ENCODE measurements at regions not wholly inside any gene's neighbourhood (a gene's known extent, or its start where the extent isn't known, plus 50 kb on each side); places are given as distances from the start of the nearest gene placed in this dataset.

DNA sequence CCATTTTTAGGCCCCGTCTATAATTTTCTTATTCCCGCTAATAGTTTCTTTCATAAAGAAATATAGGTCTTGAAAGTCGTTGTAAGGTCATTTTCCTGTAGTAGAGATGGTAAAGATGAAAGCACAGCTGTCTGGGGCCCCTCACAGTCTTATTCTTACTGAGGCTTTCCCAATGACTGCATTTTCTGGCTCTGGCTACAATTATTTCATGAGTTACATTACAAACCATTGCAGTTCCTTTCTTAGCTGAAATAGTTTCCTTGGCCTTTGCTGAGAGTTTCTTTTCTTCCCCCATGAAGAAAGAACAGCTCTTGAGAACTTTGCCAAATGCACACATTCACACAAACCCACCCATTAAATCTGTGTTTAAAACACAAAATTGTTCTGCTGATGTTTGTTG is 113.0 kb downstream of the DYRK2 start:
- TF ChIP-seq CTCF (IDR thresholded peaks at IDR 0.05; ENCODE audit: low read depth, low read length) (no peak), MYC (IDR thresholded peaks at IDR 0.05; ENCODE audit: low read depth, low read length) (no peak), POLR2A (IDR thresholded peaks at IDR 0.05; ENCODE audit: extremely low read depth, insufficient read length) (no peak)
- TF ChIP-seq, protein P1, sequence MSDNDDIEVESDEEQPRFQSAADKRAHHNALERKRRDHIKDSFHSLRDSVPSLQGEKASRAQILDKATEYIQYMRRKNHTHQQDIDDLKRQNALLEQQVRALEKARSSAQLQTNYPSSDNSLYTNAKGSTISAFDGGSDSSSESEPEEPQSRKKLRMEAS (IDR thresholded peaks at IDR 0.05; ENCODE audit: low read depth, low read length): no peak
- DNase-seq (ENCODE audit: low read depth): no peak
- H3K4me3 ChIP-seq (ENCODE audit: low read depth, low read length): no peak overlapping the region

GRCh38 chr12:67764055-67764454 is 115.5 kb downstream of the DYRK2 start:
- no peak for DNase-seq (ENCODE audit: low read depth)
- no peak overlapping the region for H3K4me3 ChIP-seq (ENCODE audit: low read depth, low read length)
- no peak for TF ChIP-seq MYC (IDR thresholded peaks at IDR 0.05; ENCODE audit: low read depth, low read length)
- no peak for TF ChIP-seq CTCF (IDR thresholded peaks at IDR 0.05; ENCODE audit: low read depth, low read length)
- TF ChIP-seq POLR2A (IDR thresholded peaks at IDR 0.05; ENCODE audit: extremely low read depth, insufficient read length): no peak
- TF ChIP-seq, protein P1 (IDR thresholded peaks at IDR 0.05; ENCODE audit: low read depth, low read length): no peak

DNA sequence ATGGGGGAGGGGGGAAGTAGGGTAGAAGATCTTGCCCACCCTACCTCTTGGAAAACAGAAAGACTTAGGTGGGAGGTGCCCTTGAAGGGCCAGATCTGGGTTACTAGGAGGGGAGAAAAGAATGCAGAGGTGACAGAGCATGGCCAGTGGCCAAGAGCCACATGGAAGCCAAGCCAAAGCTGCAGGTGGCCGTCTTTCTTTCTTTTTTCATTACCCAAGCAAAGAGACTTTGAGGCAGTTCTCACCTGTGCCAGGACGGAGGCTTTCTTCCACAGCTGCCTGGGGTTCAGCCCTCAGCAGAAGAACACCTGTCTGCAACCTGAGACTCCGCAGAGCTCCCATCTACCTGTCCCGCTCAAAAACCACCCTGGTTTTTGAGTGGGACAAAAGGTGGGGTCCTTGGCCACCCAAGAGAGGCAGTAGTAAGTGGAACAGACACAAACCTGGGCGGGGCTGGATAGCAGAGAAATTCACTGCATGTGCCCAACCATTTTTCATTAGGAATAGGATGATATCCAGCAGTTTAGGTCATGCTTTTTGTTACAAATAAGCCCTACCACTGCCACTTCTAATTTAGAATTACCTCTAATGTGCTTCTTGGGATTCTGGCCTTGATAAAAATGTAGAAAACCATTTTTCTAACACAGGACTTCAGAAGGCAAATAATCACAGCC is 116.5 kb downstream of the DYRK2 start:
- TF ChIP-seq, protein P1 (IDR thresholded peaks at IDR 0.05; ENCODE audit: low read depth, low read length): no peak
- no peak for TF ChIP-seq CTCF (IDR thresholded peaks at IDR 0.05; ENCODE audit: low read depth, low read length)
- TF ChIP-seq MYC (IDR thresholded peaks at IDR 0.05; ENCODE audit: low read depth, low read length): no peak
- no peak overlapping the region for H3K4me3 ChIP-seq (ENCODE audit: low read depth, low read length)
- no peak for DNase-seq (ENCODE audit: low read depth)

DNA sequence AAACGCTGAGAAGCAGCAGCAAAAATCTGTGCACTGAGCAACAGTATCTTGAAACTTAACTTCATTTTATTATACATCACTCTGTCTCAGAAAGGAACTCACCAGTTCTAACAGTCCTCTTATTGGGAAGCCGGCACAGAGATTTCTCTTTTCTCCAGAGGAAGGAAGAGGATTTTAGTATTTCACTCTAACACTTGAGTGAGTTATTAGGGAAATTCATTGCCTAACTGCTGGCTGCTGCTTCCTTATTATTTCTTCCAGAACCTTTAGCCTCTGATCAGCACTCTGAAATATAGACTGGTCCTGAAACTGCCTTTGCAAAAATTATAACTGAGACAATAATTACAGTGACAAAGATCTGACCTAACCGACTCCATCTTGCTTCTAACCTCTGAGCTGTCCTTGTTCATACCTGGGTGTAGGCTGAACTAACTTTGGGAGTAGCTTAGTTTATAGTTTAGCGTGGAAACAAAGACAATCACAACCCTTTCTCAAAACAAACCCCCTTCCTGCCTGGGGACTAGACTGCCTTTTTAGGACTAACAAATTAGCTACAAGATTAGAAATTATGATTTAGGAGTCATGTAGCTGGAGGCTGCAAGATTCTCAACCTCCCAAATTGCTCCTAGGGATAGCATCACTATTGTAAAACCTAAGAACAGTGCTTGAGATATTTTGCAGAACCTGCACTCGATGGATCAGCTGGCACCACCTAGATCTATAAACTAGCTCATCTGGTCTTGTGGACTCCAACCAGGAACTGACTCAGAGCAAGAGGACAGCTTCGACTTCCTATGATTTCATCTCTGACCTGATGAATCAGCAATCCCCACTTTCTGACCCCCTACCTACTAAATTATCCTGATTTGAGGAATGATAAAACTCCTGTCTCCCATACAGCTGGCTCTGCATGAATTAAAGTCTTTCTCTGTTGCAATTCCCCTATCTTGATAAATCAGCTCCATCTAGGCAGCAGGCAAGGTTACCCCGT is 117.5 kb downstream of the DYRK2 start:
- no peak for DNase-seq (ENCODE audit: low read depth)
- TF ChIP-seq CTCF (IDR thresholded peaks at IDR 0.05; ENCODE audit: low read depth, low read length) (no peak), MYC (IDR thresholded peaks at IDR 0.05; ENCODE audit: low read depth, low read length) (no peak), POLR2A (IDR thresholded peaks at IDR 0.05; ENCODE audit: extremely low read depth, insufficient read length) (no peak)
- TF ChIP-seq, protein P1 (IDR thresholded peaks at IDR 0.05; ENCODE audit: low read depth, low read length): no peak
- H3K4me3 ChIP-seq (ENCODE audit: low read depth, low read length): no peak overlapping the region

GRCh38 chr12:67772267-67773169 is 124.0 kb downstream of the DYRK2 start:
- no peak for TF ChIP-seq POLR2A (IDR thresholded peaks at IDR 0.05; ENCODE audit: extremely low read depth, insufficient read length)
- no peak for TF ChIP-seq CTCF (IDR thresholded peaks at IDR 0.05; ENCODE audit: low read depth, low read length)
- TF ChIP-seq, protein P1 (IDR thresholded peaks at IDR 0.05; ENCODE audit: low read depth, low read length): no peak
- TF ChIP-seq MYC (IDR thresholded peaks at IDR 0.05; ENCODE audit: low read depth, low read length): no peak
- DNase-seq (ENCODE audit: low read depth): no peak
- H3K4me3 ChIP-seq (ENCODE audit: low read depth, low read length): no peak overlapping the region

Data from NB4 (cell line).